D721Med (cell line): ENCODE measurements at regions not wholly inside any gene's neighbourhood (a gene's known extent, or its start where the extent isn't known, plus 50 kb on each side); places are given as distances from the start of the nearest gene placed in this dataset.

ENCODE experiments used
- DNase-seq: peaks from one replicate; pipeline ENCODE4 v3.0.0; 2011; ENCODE audit warnings: low spot score; ENCODE audit not compliant: insufficient read length
- FAIRE-seq: peaks from 2 replicates; lab custom pipeline; 2011; peaks lifted over from hg19 to GRCh38; lab: Jason Lieb, UNC
- TF ChIP-seq, protein P1 (sequence below): IDR thresholded peaks from 2 replicates; pipeline ENCODE4 v1.5.1; 2012; ENCODE audit warnings: mild to moderate bottlenecking, control low read depth; ENCODE audit not compliant: insufficient read depth; ENCODE audit errors: missing control alignments

- DNase-seq (no peak), FAIRE-seq (no peak)
Observed at GRCh38 chr3:22147161-22147560, 396.2 kb upstream of the ZNF385D start.

GRCh38 chr3:22156868-22157267 is 405.9 kb upstream of the ZNF385D start:
- TF ChIP-seq, protein P1, sequence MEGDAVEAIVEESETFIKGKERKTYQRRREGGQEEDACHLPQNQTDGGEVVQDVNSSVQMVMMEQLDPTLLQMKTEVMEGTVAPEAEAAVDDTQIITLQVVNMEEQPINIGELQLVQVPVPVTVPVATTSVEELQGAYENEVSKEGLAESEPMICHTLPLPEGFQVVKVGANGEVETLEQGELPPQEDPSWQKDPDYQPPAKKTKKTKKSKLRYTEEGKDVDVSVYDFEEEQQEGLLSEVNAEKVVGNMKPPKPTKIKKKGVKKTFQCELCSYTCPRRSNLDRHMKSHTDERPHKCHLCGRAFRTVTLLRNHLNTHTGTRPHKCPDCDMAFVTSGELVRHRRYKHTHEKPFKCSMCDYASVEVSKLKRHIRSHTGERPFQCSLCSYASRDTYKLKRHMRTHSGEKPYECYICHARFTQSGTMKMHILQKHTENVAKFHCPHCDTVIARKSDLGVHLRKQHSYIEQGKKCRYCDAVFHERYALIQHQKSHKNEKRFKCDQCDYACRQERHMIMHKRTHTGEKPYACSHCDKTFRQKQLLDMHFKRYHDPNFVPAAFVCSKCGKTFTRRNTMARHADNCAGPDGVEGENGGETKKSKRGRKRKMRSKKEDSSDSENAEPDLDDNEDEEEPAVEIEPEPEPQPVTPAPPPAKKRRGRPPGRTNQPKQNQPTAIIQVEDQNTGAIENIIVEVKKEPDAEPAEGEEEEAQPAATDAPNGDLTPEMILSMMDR, result no peak
- DNase-seq (no peak), FAIRE-seq (no peak)

More at GRCh38 chr3:22147161-22147560, 396.2 kb upstream of the ZNF385D start:
- TF ChIP-seq, protein P1, result no peak

- FAIRE-seq, result no peak
- TF ChIP-seq, protein P1, result no peak
- no peak for DNase-seq
Observed at GRCh38 chr3:22157848-22158247, 406.8 kb upstream of the ZNF385D start.

GRCh38 chr3:22159004-22159695 is 408.1 kb upstream of the ZNF385D start:
- no peak for FAIRE-seq
- TF ChIP-seq, protein P1, result no peak
- DNase-seq, result no peak

DNA sequence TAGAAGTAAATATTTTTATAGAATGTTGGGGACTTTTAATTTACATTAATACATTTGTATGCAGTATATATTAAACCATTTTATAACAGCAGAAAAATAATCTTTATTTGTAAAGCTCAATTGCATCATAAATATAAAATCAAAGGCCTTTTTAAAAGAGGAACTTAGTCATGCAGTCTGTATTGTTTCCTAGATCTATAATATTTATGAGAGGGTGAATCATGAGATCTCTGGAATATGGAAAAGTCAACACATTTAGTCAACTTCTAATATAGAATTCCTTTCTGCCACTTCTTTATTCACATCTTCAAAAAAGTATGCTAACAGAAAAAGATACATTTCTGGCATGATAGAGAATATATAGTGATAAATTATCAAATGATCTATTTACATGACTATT is 410.3 kb upstream of the ZNF385D start:
- no peak for FAIRE-seq
- no peak for DNase-seq
- TF ChIP-seq, protein P1, result no peak

GRCh38 chr3:22170370-22170769 is 419.4 kb upstream of the ZNF385D start:
- TF ChIP-seq, protein P1, result no peak
- DNase-seq, result no peak
- no peak for FAIRE-seq

GRCh38 chr3:22172964-22173363 is 422.0 kb upstream of the ZNF385D start:
- no peak for FAIRE-seq
- TF ChIP-seq, protein P1, result no peak
- DNase-seq, result no peak
